HFF-Myc (cell line): ENCODE measurements at regions not wholly inside any gene's neighbourhood (a gene's known extent, or its start where the extent isn't known, plus 50 kb on each side); places are given as distances from the start of the nearest gene placed in this dataset.
A peak's percentile ranks its signal among the peaks of the same experiment; 100 is the strongest.

Experiments
- DNase-seq: peaks from one replicate; pipeline ENCODE4 v3.0.0-alpha.2; 2011; ENCODE audit warnings: low read depth; ENCODE audit errors: extremely low read depth
- H3K4me3 ChIP-seq: replicated peaks from 2 replicates; pipeline ENCODE4 v1.5.1; 2011; ENCODE audit warnings: low read depth, mild to moderate bottlenecking, control low read depth, low read length
- CTCF ChIP-seq: IDR thresholded peaks from 2 replicates; pipeline ENCODE4 v1.5.1; 2012; ENCODE audit warnings: mild to moderate bottlenecking, low read depth, low read length, control low read depth; ENCODE audit errors: missing control alignments

GRCh38 chr4:43253541-43253940 lies 361.0 kb downstream of the GRXCR1 start:
- no peak overlapping the region for H3K4me3 ChIP-seq
- no peak for TF ChIP-seq CTCF
- DNase-seq, result no peak

GRCh38 chr4:43264730-43265129 lies 372.2 kb downstream of the GRXCR1 start:
- DNase-seq, result no peak
- TF ChIP-seq CTCF, result no peak
- H3K4me3 ChIP-seq, result no peak overlapping the region

GRCh38 chr4:43271946-43272345 lies 379.4 kb downstream of the GRXCR1 start:
- H3K4me3 ChIP-seq, result no peak overlapping the region
- DNase-seq, result no peak
- no peak for TF ChIP-seq CTCF

- no peak overlapping the region for H3K4me3 ChIP-seq
- no peak for DNase-seq
- no peak for TF ChIP-seq CTCF
Measured at GRCh38 chr4:43274376-43274775, 381.9 kb downstream of the GRXCR1 start.

- DNase-seq, result no peak
- no peak overlapping the region for H3K4me3 ChIP-seq
- TF ChIP-seq CTCF, result no peak
Measured at GRCh38 chr4:43275779-43276178, 383.3 kb downstream of the GRXCR1 start.

- no peak for DNase-seq
- TF ChIP-seq CTCF, result no peak
- no peak overlapping the region for H3K4me3 ChIP-seq
Measured at GRCh38 chr4:43276321-43276720, 383.8 kb downstream of the GRXCR1 start.

- no peak overlapping the region for H3K4me3 ChIP-seq
- no peak for TF ChIP-seq CTCF
- DNase-seq, result peak; percentile 0
Measured at GRCh38 chr4:43277003-43277402, 384.5 kb downstream of the GRXCR1 start.
